ENCODE measurements at regions not wholly inside any gene's neighbourhood (a gene's known extent, or its start where the extent isn't known, plus 50 kb on each side); places are given as distances from the start of the nearest gene placed in this dataset.

DNA sequence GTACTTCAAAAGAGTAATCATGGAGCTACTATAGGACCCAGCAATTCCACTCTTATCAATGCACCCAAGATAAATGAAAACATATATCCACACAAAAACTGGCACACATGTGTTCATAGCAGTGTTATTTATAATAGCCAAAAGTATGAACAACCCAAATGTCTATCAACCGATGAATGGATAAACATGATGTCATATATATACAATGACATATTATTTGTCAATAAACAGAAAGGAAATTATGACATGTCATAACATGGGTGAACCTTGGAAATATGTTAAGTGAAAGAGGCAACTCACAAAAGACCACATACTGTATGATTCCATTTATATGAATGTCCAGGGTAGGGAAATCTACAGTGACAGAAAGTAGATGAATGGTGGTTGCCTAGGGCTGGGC, 347.1 kb upstream of the DDHD1 start:
- no peak overlapping the region for H3K27ac Mint-ChIP-seq

DNA sequence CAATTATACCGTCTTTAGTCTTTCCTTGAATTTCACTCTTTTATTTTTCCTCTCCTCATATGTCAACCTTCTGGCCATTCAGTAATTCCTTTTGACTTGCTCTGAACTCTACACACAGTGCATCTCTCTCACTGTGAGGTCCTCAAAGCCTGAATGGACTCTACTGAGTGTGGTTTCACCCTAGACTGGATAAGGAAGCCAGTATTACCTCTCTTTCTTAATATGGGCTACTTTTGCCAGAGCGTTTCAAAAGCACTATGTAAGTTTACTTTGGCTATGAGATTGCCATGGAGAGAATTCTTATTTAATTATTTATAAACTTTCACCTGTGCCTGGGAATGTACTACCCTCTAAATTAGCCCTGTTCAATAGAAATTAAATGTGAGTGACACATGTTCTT, 343.5 kb upstream of the DDHD1 start:
- Mint-ChIP-seq H3K27me3 (ENCODE audit: insufficient read depth) (0 out of 2 replicates have a peak, but pooled peaks cover 2% of the 10 kb centered on the region), H3K36me3 (ENCODE audit: low read depth) (no peaks in the 10 kb centered on the region), H3K4me3 (no peak overlapping the region), H3K27ac (no peak overlapping the region), H3K9me3 (peaks cover 4% of the 10 kb centered on the region; the same call in 1 of the 2 replicates), H3K4me1 (ENCODE audit: low read depth) (peaks cover 30% of the 10 kb centered on the region)
- TF ChIP-seq, protein P1, sequence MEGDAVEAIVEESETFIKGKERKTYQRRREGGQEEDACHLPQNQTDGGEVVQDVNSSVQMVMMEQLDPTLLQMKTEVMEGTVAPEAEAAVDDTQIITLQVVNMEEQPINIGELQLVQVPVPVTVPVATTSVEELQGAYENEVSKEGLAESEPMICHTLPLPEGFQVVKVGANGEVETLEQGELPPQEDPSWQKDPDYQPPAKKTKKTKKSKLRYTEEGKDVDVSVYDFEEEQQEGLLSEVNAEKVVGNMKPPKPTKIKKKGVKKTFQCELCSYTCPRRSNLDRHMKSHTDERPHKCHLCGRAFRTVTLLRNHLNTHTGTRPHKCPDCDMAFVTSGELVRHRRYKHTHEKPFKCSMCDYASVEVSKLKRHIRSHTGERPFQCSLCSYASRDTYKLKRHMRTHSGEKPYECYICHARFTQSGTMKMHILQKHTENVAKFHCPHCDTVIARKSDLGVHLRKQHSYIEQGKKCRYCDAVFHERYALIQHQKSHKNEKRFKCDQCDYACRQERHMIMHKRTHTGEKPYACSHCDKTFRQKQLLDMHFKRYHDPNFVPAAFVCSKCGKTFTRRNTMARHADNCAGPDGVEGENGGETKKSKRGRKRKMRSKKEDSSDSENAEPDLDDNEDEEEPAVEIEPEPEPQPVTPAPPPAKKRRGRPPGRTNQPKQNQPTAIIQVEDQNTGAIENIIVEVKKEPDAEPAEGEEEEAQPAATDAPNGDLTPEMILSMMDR (IDR thresholded peaks at IDR 0.05): no peak
- no peak for DNase-seq

More for the DNA sequence above, 347.1 kb upstream of the DDHD1 start:
- H3K36me3 Mint-ChIP-seq (ENCODE audit: low read depth): peaks cover 12% of the 10 kb centered on the region; the same call in 1 of the 2 replicates
- peaks cover 22% of the 10 kb centered on the region for H3K4me1 Mint-ChIP-seq (ENCODE audit: low read depth)
- TF ChIP-seq, protein P1 (IDR thresholded peaks at IDR 0.05): no peak
- H3K27me3 Mint-ChIP-seq (ENCODE audit: insufficient read depth): peaks cover 1% of the 10 kb centered on the region; the same call in 1 of the 2 replicates
- peaks cover 18% of the 10 kb centered on the region for H3K9me3 Mint-ChIP-seq
- no peak overlapping the region for H3K4me3 Mint-ChIP-seq
- DNase-seq: no peak

DNA sequence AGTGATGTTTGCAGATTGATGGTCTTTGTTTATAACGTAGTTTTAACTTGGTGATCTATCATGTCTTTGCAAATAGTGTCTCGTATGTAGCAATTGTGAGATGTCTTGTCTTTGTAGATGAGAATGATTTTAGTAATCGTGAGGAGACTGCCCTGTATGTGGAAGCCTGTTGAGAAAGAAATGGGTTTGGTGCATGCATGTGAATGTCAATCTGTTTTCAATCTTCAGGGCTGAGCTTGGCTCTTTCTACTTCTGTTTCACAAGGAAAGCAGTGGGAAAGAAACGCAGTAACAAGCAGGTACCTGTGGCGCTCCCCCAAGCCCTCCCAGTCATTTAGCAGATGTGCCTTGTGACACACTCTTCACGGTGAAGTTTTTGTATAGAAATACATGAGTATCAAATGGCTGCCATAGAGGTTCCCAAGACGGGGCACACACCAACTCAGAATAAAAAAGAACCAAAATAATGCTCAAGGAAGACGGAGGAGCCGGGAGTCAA, 342.8 kb upstream of the DDHD1 start:
- Mint-ChIP-seq H3K4me3 (no peak overlapping the region), H3K27ac (no peak overlapping the region), H3K36me3 (ENCODE audit: low read depth) (no peaks in the 10 kb centered on the region), H3K4me1 (ENCODE audit: low read depth) (peaks cover 30% of the 10 kb centered on the region), H3K9me3 (peaks cover 4% of the 10 kb centered on the region; the same call in 1 of the 2 replicates), H3K27me3 (ENCODE audit: insufficient read depth) (peaks cover 2% of the 10 kb centered on the region; the same call in 1 of the 2 replicates)
- TF ChIP-seq, protein P1 (IDR thresholded peaks at IDR 0.05): no peak
- DNase-seq: no peak

DNA sequence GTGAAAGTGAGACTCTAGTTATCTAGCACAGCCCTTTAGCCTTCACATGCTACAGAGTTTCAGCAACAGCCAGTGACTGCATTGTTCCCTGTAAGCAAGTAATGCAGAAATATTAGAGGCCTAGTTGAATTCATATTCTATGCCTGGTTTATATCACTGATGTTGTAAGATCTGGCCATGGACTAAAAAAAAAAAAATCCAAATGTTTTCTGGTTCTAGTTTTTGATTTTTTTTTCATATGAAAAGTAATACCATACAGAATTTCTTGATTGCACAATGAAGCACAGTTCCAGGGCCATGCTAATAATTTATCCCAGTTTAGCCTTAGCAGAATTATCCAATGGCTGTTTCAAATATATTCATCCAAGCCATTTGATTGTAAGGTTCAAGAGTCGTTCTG, 341.5 kb upstream of the DDHD1 start:
- DNase-seq: no peak
- TF ChIP-seq, protein P1 (IDR thresholded peaks at IDR 0.05): no peak
- peaks cover 4% of the 10 kb centered on the region; the same call in 1 of the 2 replicates for H3K27me3 Mint-ChIP-seq (ENCODE audit: insufficient read depth)

DNA sequence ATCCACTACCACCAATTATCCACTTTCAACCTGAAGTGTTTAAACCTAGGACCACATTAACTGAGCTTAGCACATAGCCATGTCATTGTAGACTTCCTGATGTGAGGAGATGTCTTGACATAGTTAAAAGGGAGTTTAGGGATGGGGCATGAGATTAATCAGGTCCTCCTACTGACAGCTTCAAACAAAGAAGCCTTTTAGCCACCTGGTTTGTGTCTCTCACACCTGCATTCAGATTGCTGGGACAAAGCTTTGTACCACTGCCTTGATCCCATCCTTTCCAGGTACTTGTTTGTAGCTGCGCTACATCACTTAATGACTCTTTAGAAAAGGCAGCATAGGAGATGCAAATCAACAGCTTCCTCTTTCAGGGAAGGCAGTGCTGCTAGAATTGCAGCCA, 340.7 kb upstream of the DDHD1 start:
- peaks cover 4% of the 10 kb centered on the region; the same call in 1 of the 2 replicates for H3K9me3 Mint-ChIP-seq

More for the DNA sequence above, 341.5 kb upstream of the DDHD1 start:
- no peak overlapping the region for H3K27ac Mint-ChIP-seq
- no peak overlapping the region for H3K4me3 Mint-ChIP-seq
- H3K4me1 Mint-ChIP-seq (ENCODE audit: low read depth): peaks cover 33% of the 10 kb centered on the region
- peaks cover 4% of the 10 kb centered on the region; the same call in 1 of the 2 replicates for H3K9me3 Mint-ChIP-seq
- H3K36me3 Mint-ChIP-seq (ENCODE audit: low read depth): no peaks in the 10 kb centered on the region

More for the DNA sequence above, 340.7 kb upstream of the DDHD1 start:
- peaks cover 4% of the 10 kb centered on the region; the same call in 1 of the 2 replicates for H3K27me3 Mint-ChIP-seq (ENCODE audit: insufficient read depth)
- no peak overlapping the region for H3K27ac Mint-ChIP-seq
- no peak for DNase-seq
- H3K4me3 Mint-ChIP-seq: no peak overlapping the region
- H3K4me1 Mint-ChIP-seq (ENCODE audit: low read depth): peaks cover 33% of the 10 kb centered on the region
- no peaks in the 10 kb centered on the region for H3K36me3 Mint-ChIP-seq (ENCODE audit: low read depth)
- TF ChIP-seq, protein P1 (IDR thresholded peaks at IDR 0.05): no peak

All from HFFc6 (cell line).